HG02973 (cell line): ENCODE measurements at regions not wholly inside any gene's neighbourhood (a gene's known extent, or its start where the extent isn't known, plus 50 kb on each side); places are given as distances from the start of the nearest gene placed in this dataset.
"Not testable (repeated sequence)": the region's sequence is repeated elsewhere in the genome, so short reads cannot be mapped to it uniquely, and the experiment has no call there.

Source experiments
- ATAC-seq: cut with Tn5 transposase; IDR thresholded peaks from one replicate; pipeline ENCODE4 v1.9.1; 2021; ENCODE audit warnings: moderate library complexity; ENCODE audit not compliant: unreplicated experiment

GRCh38 chr20:22815206-22815551, 219.9 kb upstream of the SSTR4 start:
- ATAC-seq = no peak

GRCh38 chr20:22815603-22816315, 219.4 kb upstream of the SSTR4 start:
- ATAC-seq = no peak

GRCh38 chr20:22818636-22819035, 216.5 kb upstream of the SSTR4 start:
- no peak for ATAC-seq

- no peak for ATAC-seq
Observed at GRCh38 chr20:22819112-22819511, 216.0 kb upstream of the SSTR4 start.

- no peak for ATAC-seq
Observed at GRCh38 chr20:22819784-22820183, 215.3 kb upstream of the SSTR4 start.

- ATAC-seq = no peak
Observed at GRCh38 chr20:22821081-22821727, 213.9 kb upstream of the SSTR4 start.

- no peak for ATAC-seq
Observed at GRCh38 chr20:22821796-22822195, 213.3 kb upstream of the SSTR4 start.

GRCh38 chr20:22823119-22823518, 212.0 kb upstream of the SSTR4 start:
- ATAC-seq = no peak

GRCh38 chr20:22824077-22824476, 211.0 kb upstream of the SSTR4 start:
- no peak for ATAC-seq

GRCh38 chr20:22825076-22825475, 210.0 kb upstream of the SSTR4 start:
- ATAC-seq = no peak

GRCh38 chr20:22825546-22825945, 209.6 kb upstream of the SSTR4 start:
- no peak for ATAC-seq

- no peak for ATAC-seq
Observed at GRCh38 chr20:22826306-22827230, 208.5 kb upstream of the SSTR4 start.

GRCh38 chr20:22827916-22828315, 207.2 kb upstream of the SSTR4 start:
- no peak for ATAC-seq

- ATAC-seq = no peak
Observed at GRCh38 chr20:22829356-22829755, 205.8 kb upstream of the SSTR4 start.

GRCh38 chr20:22830138-22830537, 205.0 kb upstream of the SSTR4 start:
- ATAC-seq = no peak

GRCh38 chr20:22830715-22831114, 204.4 kb upstream of the SSTR4 start:
- ATAC-seq = not testable (repeated sequence)

- ATAC-seq = no peak
Observed at GRCh38 chr20:22833851-22834250, 201.3 kb upstream of the SSTR4 start.

- ATAC-seq = no peak
Observed at GRCh38 chr20:22834651-22835256, 200.4 kb upstream of the SSTR4 start.

- ATAC-seq = no peak
Observed at GRCh38 chr20:22836211-22836610, 198.9 kb upstream of the SSTR4 start.

GRCh38 chr20:22836877-22837276, 198.2 kb upstream of the SSTR4 start:
- ATAC-seq = no peak

- no peak for ATAC-seq
Observed at GRCh38 chr20:22838001-22838400, 197.1 kb upstream of the SSTR4 start.
